ENCODE measurements at regions not wholly inside any gene's neighbourhood (a gene's known extent, or its start where the extent isn't known, plus 50 kb on each side); places are given as distances from the start of the nearest gene placed in this dataset.

DNA sequence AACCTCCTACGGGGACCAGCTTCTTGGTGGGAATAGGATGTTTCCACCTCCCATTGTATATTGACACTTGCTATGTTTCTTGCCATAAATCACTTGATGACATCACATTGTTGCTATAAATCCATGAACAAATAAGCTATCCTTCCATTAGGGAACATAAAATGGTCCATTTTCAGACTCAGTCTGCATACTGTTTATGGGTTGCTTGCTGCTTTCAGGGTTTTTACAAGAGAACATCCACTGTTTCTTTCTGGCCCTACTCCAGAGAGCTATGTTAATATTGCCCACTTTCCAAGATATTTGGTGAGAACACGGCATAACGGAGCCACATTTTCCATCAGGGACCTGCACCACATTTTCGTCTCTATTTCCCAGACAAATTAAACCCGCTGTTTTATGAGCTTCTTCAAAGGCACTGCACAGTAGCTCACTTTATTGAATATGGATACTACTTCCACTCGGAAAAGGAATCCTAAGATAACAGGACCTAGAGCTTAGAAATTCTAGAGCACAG, 800.2 kb downstream of the KCNJ2 start:
- no peak overlapping the region for H3K14ac ChIP-seq (ENCODE audit: insufficient read length)
- H3K18ac ChIP-seq (ENCODE audit: extremely low read depth, low read length), result no peak overlapping the region
- H4K20me1 ChIP-seq (replicated peaks in 1 of 2; ENCODE audit: control insufficient read depth in 1 of 2, insufficient read depth in 2 of 2, low read length in 2 of 2), result no peaks in the 10 kb centered on the region
- H3K36me3 ChIP-seq (ENCODE audit: control insufficient read depth in 2 of 4, insufficient read depth in 4 of 4, low read length in 3 of 4), result no peaks in the 10 kb centered on the region
- ChIA-PET CTCF (ENCODE audit: partially characterized antibody) (interaction anchor here (0.7 to 1.0 kb wide), 2 partner anchors 202 to 1088 kb away, joined by 3 read pairs; no protein-coding TSS in a partner anchor), POLR2A (ENCODE audit: partially characterized antibody) (no interaction called here)
- H2AFZ ChIP-seq (ENCODE audit: low read length), result no peak overlapping the region
- H3K9me3 ChIP-seq (ENCODE audit: insufficient read depth in 2 of 2, low read depth in 1 of 2, low read length in 1 of 2), result 0 out of 4 replicates have a peak, but pooled peaks cover 0 to 2% of the 10 kb centered on the region in 2 experiments
- H2AK5ac ChIP-seq (ENCODE audit: low read depth, low read length), result no peak overlapping the region
- H3K23me2 ChIP-seq (ENCODE audit: low read depth, low read length), result no peaks in the 10 kb centered on the region; the same call in 1 of the 2 replicates
- H3K4me2 ChIP-seq (ENCODE audit: insufficient read depth in 1 of 2, low read depth in 2 of 2, low read length in 2 of 2), result no peak overlapping the region
- no peak overlapping the region for H2BK20ac ChIP-seq (ENCODE audit: low read length)
- H3K56ac ChIP-seq (replicated peaks; ENCODE audit: insufficient read length, low read depth, low read length), result no peak overlapping the region
- H2BK5ac ChIP-seq (ENCODE audit: low read depth, low read length), result no peak overlapping the region
- no peak overlapping the region for H2BK120ac ChIP-seq (replicated peaks; ENCODE audit: low read depth, low read length)
- H3K23ac ChIP-seq (ENCODE audit: insufficient read length), result no peak overlapping the region
- no peaks in the 10 kb centered on the region for H3K79me1 ChIP-seq (ENCODE audit: low read depth, low read length)
- no peak overlapping the region for H3K4me3 ChIP-seq (ENCODE audit: extremely low read depth in 1 of 4, insufficient read depth in 2 of 4, low read depth in 3 of 4, low read length in 4 of 4)
- H2BK12ac ChIP-seq (ENCODE audit: low read depth, low read length), result no peak overlapping the region
- no peak overlapping the region for H2BK15ac ChIP-seq (ENCODE audit: low read length)
- H3K4me1 ChIP-seq (replicated peaks in 1 of 4; ENCODE audit: control insufficient read depth in 3 of 4, insufficient read depth in 4 of 4, low read length in 3 of 4), result no peaks in the 10 kb centered on the region
- no peak overlapping the region for H3K4ac ChIP-seq (replicated peaks; ENCODE audit: insufficient read length, low read depth, low read length)
- no peak for TF ChIP-seq FOSL1 (IDR thresholded peaks at IDR 0.05; ENCODE audit: insufficient read depth, low read depth, low read length)
- TF ChIP-seq RAD21 (IDR thresholded peaks at IDR 0.05 in 1 of 2, conservative IDR thresholded peaks at IDR 0.05 in 1 of 2; ENCODE audit: low read depth in 2 of 2, low read length in 2 of 2), result no peak
- no peak for TF ChIP-seq RXRA (IDR thresholded peaks at IDR 0.05; ENCODE audit: insufficient read depth, low read depth, low read length)
- no peak for TF ChIP-seq BACH1 (IDR thresholded peaks at IDR 0.05; ENCODE audit: low read length)
- TF ChIP-seq CTBP2 (IDR thresholded peaks at IDR 0.05; ENCODE audit: borderline replicate concordance, insufficient read depth, insufficient read length, low read length), result no peak
- TF ChIP-seq RNF2 (IDR thresholded peaks at IDR 0.05; ENCODE audit: borderline replicate concordance, low read depth, low read length, missing control alignments, poor library complexity, severe bottlenecking), result no peak
- no peak for TF ChIP-seq CREB1 (IDR thresholded peaks at IDR 0.05)
- no peaks in the 10 kb centered on the region for H3K79me2 ChIP-seq (ENCODE audit: control insufficient read depth in 1 of 2, insufficient read depth in 2 of 2, low read length in 2 of 2)
- H4K5ac ChIP-seq (ENCODE audit: insufficient read length, low read depth, low read length), result no peak overlapping the region
- no peak overlapping the region for H4K91ac ChIP-seq (replicated peaks; ENCODE audit: insufficient read length, low read length)
- no peak for FAIRE-seq
- no peak for DNase-seq (ENCODE audit: low read depth in 1 of 2, low spot score in 2 of 2)
- 93% methylated on average over 6 of the region's 6 CpGs; no CpG with 5 or more reads in 1 of the 2 experiments for WGBS, 2 experiments (ENCODE audit: extremely low coverage in 1 of 2, insufficient coverage in 1 of 2, insufficient read length in 1 of 2, insufficient replicate concordance in 2 of 2, low coverage in 1 of 2, low lambda C conversion rate in 2 of 2, missing lambda C conversion rate in 1 of 2)
- H3K9ac ChIP-seq (replicated peaks in 1 of 4; ENCODE audit: extremely low read depth in 1 of 4, low read depth in 3 of 4, low read length in 3 of 4), result no peak overlapping the region
- no peak overlapping the region for H3K27ac ChIP-seq (ENCODE audit: low read depth, low read length)
- no peaks in the 10 kb centered on the region for H3K27me3 ChIP-seq (replicated peaks in 1 of 4; ENCODE audit: control insufficient read depth in 3 of 4, extremely low read depth in 1 of 4, insufficient read depth in 3 of 4, low read length in 3 of 4)
- H4K8ac ChIP-seq (ENCODE audit: extremely low read depth, insufficient read depth, low read length), result no peak overlapping the region
